Ascending aorta (tissue), 2 donors: ENCODE measurements at regions not wholly inside any gene's neighbourhood (a gene's known extent, or its start where the extent isn't known, plus 50 kb on each side); places are given as distances from the start of the nearest gene placed in this dataset.
A peak's percentile ranks its signal among the peaks of the same experiment; 100 is the strongest.

Source experiments
- DNase-seq, 2 donors: peaks; one replicate each; pipeline ENCODE4 v3.0.0-alpha.2; 2019; ENCODE audit warnings: low spot score in 2 of 2
- H3K27ac ChIP-seq, 2 donors: fragments of 200-600 bp; sonication (generic); one replicate each; pipeline ENCODE4 v1.5.1; 2016 to 2017; ENCODE audit warnings: mild to moderate bottlenecking in 1 of 2
- H3K27me3 ChIP-seq: fragments of 200-600 bp; sonication (generic); one replicate; pipeline ENCODE4 v1.5.1; 2017
- H3K36me3 ChIP-seq, 2 donors: fragments of 200-600 bp; sonication (generic); one replicate each; pipeline ENCODE4 v1.5.1; 2016
- H3K4me1 ChIP-seq, 2 donors: fragments of 200-600 bp; sonication (generic); one replicate each; pipeline ENCODE4 v1.5.1; 2016 to 2017; ENCODE audit warnings: mild to moderate bottlenecking in 1 of 2
- H3K4me3 ChIP-seq, 2 donors: fragments of 200-600 bp; sonication (generic); one replicate each; pipeline ENCODE4 v1.5.1; 2016 to 2017; ENCODE audit warnings: mild to moderate bottlenecking in 1 of 2
- H3K9me3 ChIP-seq, 2 donors: fragments of 200-600 bp; sonication (generic); one replicate each; pipeline ENCODE4 v1.5.1; 2016
- intact Hi-C: fragments of 100-400 bp; cut with DNase I; formaldehyde crosslinking; loops from one replicate; pipeline ENCODE4 v1.15.1; 2023
- TF ChIP-seq, protein P1 (sequence below), 3 experiments: fragments of 200-600 bp in 2 of 3; fragments of 450-650 bp in 1 of 3; sonication (generic) in 2 of 3; IDR thresholded peaks; one replicate each; pipeline ENCODE4 v1.5.1; 2016 to 2019; ENCODE audit warnings: antibody characterized with exemption in 3 of 3, mild to moderate bottlenecking in 1 of 3, moderate library complexity in 1 of 3

DNA sequence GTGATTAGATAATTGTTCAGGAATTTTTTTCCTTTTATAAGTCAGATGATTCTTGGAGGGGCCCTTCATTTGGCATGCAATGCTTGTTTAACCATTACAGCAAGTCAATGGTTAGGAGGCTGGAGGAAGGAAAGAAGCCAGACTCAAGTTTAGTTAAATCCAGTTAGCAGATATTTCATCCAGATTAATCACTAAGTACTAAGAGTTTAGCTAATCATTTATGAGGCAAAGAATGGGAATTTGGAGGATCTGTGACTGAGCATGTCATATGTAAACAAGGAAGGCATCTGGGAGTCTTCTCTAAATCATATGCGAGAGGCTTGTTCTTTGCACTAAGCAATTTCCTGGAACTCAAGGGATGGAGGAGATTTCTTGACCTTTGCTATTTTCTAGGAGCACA is 145.3 kb upstream of the SGCD start:
- no peak overlapping the region for H3K27ac ChIP-seq
- TF ChIP-seq, protein P1, sequence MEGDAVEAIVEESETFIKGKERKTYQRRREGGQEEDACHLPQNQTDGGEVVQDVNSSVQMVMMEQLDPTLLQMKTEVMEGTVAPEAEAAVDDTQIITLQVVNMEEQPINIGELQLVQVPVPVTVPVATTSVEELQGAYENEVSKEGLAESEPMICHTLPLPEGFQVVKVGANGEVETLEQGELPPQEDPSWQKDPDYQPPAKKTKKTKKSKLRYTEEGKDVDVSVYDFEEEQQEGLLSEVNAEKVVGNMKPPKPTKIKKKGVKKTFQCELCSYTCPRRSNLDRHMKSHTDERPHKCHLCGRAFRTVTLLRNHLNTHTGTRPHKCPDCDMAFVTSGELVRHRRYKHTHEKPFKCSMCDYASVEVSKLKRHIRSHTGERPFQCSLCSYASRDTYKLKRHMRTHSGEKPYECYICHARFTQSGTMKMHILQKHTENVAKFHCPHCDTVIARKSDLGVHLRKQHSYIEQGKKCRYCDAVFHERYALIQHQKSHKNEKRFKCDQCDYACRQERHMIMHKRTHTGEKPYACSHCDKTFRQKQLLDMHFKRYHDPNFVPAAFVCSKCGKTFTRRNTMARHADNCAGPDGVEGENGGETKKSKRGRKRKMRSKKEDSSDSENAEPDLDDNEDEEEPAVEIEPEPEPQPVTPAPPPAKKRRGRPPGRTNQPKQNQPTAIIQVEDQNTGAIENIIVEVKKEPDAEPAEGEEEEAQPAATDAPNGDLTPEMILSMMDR (IDR thresholded peaks at IDR 0.05), result no peak
- peaks cover 0 to 4% of the 10 kb centered on the region in 2 donors for H3K4me1 ChIP-seq
- H3K9me3 ChIP-seq, result peaks cover 0 to 5% of the 10 kb centered on the region in 2 donors
- H3K27me3 ChIP-seq, result no peaks in the 10 kb centered on the region
- no peak for DNase-seq
- H3K36me3 ChIP-seq, result no peaks in the 10 kb centered on the region
- intact Hi-C loops, result loop anchor here (10.0 kb wide), 1 partner anchor 147 kb away; no protein-coding TSS in a partner anchor
- H3K4me3 ChIP-seq, result no peak overlapping the region

DNA sequence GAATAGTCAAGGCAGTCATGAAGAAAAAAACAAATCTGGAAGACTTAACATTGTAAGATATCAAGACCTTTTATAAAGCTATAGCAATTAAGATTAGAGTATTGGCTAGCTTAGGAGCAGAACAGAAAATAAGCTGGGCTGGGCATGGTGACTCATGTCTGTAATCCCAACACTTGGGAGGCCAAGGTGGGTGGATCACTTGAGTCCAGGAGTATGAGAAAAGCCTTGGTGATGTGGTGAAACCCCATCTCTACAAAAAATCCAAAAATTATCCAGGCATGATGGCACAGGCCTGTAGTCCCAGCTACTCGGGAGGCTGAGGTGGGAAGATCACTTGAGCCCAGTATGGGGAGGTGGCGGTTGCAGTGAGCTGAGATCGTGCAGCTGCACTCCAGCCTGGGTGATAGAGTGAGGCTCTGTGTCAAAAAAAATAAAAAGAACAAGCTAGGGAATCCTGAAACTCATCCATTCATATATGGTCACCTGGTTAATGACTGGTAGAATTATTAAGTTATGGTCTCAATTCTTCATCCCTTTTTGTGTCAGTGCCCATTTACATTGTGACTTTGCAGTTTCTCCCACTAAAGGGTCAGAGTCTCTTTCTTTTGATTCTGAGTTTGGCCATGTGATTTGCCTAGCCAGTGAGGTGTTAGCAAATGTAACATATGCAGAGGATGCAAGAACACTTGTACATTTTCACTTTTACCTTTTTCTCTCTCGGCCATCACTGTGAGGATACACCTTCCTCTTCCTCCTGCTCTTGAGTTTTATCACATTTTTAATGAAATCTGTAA is 144.6 kb upstream of the SGCD start:
- no peak overlapping the region for H3K4me3 ChIP-seq
- TF ChIP-seq, protein P1 (IDR thresholded peaks at IDR 0.05), result no peak
- DNase-seq, result no peak
- H3K9me3 ChIP-seq, result peaks cover 0 to 5% of the 10 kb centered on the region in 2 donors
- H3K36me3 ChIP-seq, result no peaks in the 10 kb centered on the region
- intact Hi-C loops, result loop anchor here (10.0 kb wide), 1 partner anchor 148 kb away; no protein-coding TSS in a partner anchor
- peaks cover 4 to 5% of the 10 kb centered on the region in 2 donors for H3K4me1 ChIP-seq
- H3K27me3 ChIP-seq, result no peaks in the 10 kb centered on the region
- H3K27ac ChIP-seq, result no peak overlapping the region

DNA sequence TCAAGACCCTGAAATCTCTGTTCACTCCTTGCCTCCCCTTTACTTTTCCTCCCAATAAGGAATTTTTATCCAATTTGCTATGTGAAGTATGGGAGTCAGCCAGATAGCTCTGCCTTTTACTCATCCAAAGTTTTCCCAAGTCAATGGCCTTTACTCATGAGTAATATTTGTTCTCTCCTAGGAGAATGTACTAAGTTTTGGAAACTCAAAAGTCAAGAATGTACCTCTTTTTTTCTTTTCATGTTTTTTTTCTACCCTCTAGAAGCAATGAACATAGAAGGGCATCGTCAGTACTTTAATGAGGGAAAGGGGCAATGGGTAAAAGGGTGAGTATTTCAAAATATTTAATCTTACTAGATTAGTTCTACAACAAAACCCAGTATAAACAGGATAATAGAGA is 140.2 kb upstream of the SGCD start:
- DNase-seq, result no peak
- Histone ChIP-seq H3K36me3 (no peaks in the 10 kb centered on the region), H3K4me3 (no peak overlapping the region), H3K27me3 (no peaks in the 10 kb centered on the region), H3K9me3 (no peaks in the 10 kb centered on the region), H3K4me1 (peaks cover 4 to 6% of the 10 kb centered on the region in 2 donors), H3K27ac (peak overlapping the region; percentile 57 to 72)
- TF ChIP-seq, protein P1 (IDR thresholded peaks at IDR 0.05), result no peak
- intact Hi-C loops, result loop anchor here (10.0 kb wide), 1 partner anchor 152 kb away; no protein-coding TSS in a partner anchor

DNA sequence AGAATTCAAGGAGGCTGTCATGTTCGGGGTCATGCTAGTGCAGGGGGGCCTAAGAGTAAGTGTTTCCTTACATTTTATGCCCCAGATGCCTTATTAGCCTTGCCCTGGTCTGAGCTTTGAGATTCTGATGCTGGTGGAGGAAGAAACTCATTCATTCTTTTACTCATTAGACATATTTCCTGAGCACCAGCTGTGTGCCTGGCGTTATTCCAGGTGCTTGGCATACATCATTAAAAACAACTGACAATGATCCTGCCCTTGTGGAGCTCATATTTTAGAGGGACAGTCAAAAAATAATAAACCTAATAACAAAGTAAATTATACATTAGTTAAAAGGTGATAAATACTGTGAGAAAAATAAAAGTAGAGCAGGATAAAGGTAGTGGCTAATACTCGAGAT is 138.9 kb upstream of the SGCD start:
- TF ChIP-seq, protein P1 (IDR thresholded peaks at IDR 0.05), result no peak
- H3K4me3 ChIP-seq, result no peak overlapping the region
- no peaks in the 10 kb centered on the region for H3K36me3 ChIP-seq
- H3K27me3 ChIP-seq, result no peaks in the 10 kb centered on the region
- intact Hi-C loops, result loop anchor here (10.0 kb wide), 1 partner anchor 153 kb away; no protein-coding TSS in a partner anchor
- no peaks in the 10 kb centered on the region for H3K9me3 ChIP-seq
- peaks cover 4 to 6% of the 10 kb centered on the region in 2 donors for H3K4me1 ChIP-seq
- no peak overlapping the region for H3K27ac ChIP-seq
- no peak for DNase-seq

DNA sequence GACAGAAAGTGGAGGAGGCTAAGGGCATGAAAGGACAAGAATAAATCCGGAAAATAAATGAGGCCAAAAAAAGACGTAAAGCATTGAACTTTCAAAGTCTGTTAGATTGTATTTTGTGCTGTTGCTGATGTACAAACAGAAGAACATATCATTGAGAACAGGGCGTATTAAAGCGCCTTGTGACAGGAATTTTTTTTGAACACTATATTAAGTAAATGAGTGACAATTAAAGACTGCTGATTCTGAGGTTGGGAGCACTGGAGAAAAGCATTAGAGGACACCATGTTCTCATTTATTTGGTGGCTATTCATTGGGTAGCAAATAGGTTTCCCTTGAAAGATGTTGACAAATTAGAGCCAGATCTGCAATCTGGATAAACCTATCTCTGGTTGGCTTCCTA is 137.3 kb upstream of the SGCD start:
- no peaks in the 10 kb centered on the region for H3K9me3 ChIP-seq
- TF ChIP-seq, protein P1 (IDR thresholded peaks at IDR 0.05), result no peak
- H3K4me1 ChIP-seq, result peaks cover 4 to 6% of the 10 kb centered on the region in 2 donors
- DNase-seq, result no peak
- no peaks in the 10 kb centered on the region for H3K27me3 ChIP-seq
- intact Hi-C loops, result loop anchor here (10.0 kb wide), 1 partner anchor 155 kb away; no protein-coding TSS in a partner anchor
- H3K27ac ChIP-seq, result no peak overlapping the region
- H3K4me3 ChIP-seq, result no peak overlapping the region
- no peaks in the 10 kb centered on the region for H3K36me3 ChIP-seq
